OCI-LY7 (cell line): ENCODE measurements at regions not wholly inside any gene's neighbourhood (a gene's known extent, or its start where the extent isn't known, plus 50 kb on each side); places are given as distances from the start of the nearest gene placed in this dataset.
"Not testable (repeated sequence)": the region's sequence is repeated elsewhere in the genome, so short reads cannot be mapped to it uniquely, and the experiment has no call there.

Experiments
- BruUV-seq: library from RNA; stranded (reverse); fragments of 400-500 nt; replicated peaks from 2 replicates; lab custom pipeline; 2021; lab: Mats Ljungman, UMichigan
- CTCF ChIA-PET: fragments of 300-600 bp; sonication (Branson Sonifier 250); formaldehyde crosslinking; loops from one replicate; lab custom pipeline; 2022; ENCODE audit warnings: antibody characterized with exemption; ENCODE audit not compliant: unreplicated experiment; lab: Charles Lee
- POLR2A ChIA-PET: fragments of 300-600 bp; sonication (Branson Sonifier 250); formaldehyde crosslinking; loops from one replicate; lab custom pipeline; 2022; ENCODE audit warnings: antibody characterized with exemption; lab: Charles Lee
- DNase-seq: peaks from one replicate; pipeline ENCODE4 v3.0.0-alpha.2; 2015; ENCODE audit warnings: low spot score
- H2AFZ ChIP-seq: fragments of 200-600 bp; sonication (generic), shearing (Covaris generic); 2 replicates; pipeline ENCODE4 v1.6.1; 2014; ENCODE audit warnings: mild to moderate bottlenecking, antibody characterized with exemption, low read length, moderate library complexity
- H3K27ac ChIP-seq: fragments of 200-600 bp; sonication (generic); 2 replicates; pipeline ENCODE4 v1.5.1; 2014; ENCODE audit warnings: mixed run types, low read depth, mild to moderate bottlenecking, moderate library complexity, low read length, inconsistent platforms; ENCODE audit not compliant: poor library complexity, severe bottlenecking
- H3K36me3 ChIP-seq: fragments of 200-600 bp; sonication (generic); 2 replicates; pipeline ENCODE4 v1.6.1; 2014; ENCODE audit warnings: mild to moderate bottlenecking, antibody characterized with exemption, low read length, moderate library complexity, mixed read lengths; ENCODE audit not compliant: insufficient read depth
- H3K4me1 ChIP-seq: fragments of 200-600 bp; sonication (generic); 2 replicates; pipeline ENCODE4 v1.5.1; 2014; ENCODE audit warnings: mild to moderate bottlenecking, low read length; ENCODE audit not compliant: insufficient read depth, poor library complexity, severe bottlenecking
- H3K4me2 ChIP-seq: fragments of 200-600 bp; sonication (generic); 2 replicates; pipeline ENCODE4 v1.6.1; 2014; ENCODE audit warnings: mild to moderate bottlenecking, low read length
- H3K4me3 ChIP-seq: fragments of 200-600 bp; sonication (generic); 2 replicates; pipeline ENCODE4 v1.5.1; 2014; ENCODE audit warnings: mild to moderate bottlenecking, low read depth, low read length; ENCODE audit not compliant: poor library complexity, severe bottlenecking
- H3K79me2 ChIP-seq: fragments of 200-600 bp; sonication (generic); 2 replicates; pipeline ENCODE4 v1.6.1; 2016; ENCODE audit warnings: low read depth, mild to moderate bottlenecking, low read length, moderate library complexity, mixed read lengths; ENCODE audit not compliant: insufficient read depth
- H3K9me2 ChIP-seq: fragments of 200-600 bp; sonication (generic); 2 replicates; pipeline ENCODE4 v1.6.1; 2016; ENCODE audit warnings: mild to moderate bottlenecking, low read length, mixed read lengths; ENCODE audit not compliant: insufficient read depth
- H3K9me3 ChIP-seq: fragments of 200-600 bp; sonication (generic); 2 replicates; pipeline ENCODE4 v1.6.1; 2014; ENCODE audit warnings: mild to moderate bottlenecking, mixed run types, low read length, mixed read lengths
- H4K20me1 ChIP-seq: fragments of 200-600 bp; sonication (generic); 2 replicates; pipeline ENCODE4 v1.6.1; 2014; ENCODE audit warnings: mild to moderate bottlenecking, antibody characterized with exemption, low read length, moderate library complexity, mixed read lengths; ENCODE audit not compliant: insufficient read depth
- CTCF ChIP-seq: fragments of 200-600 bp; sonication (generic); conservative IDR thresholded peaks from 2 replicates; pipeline ENCODE4 v1.5.1; 2014; ENCODE audit warnings: mild to moderate bottlenecking, antibody characterized with exemption, low read length, moderate library complexity, mixed read lengths
- EZH2phosphoT487 ChIP-seq: fragments of 200-600 bp; sonication (generic); IDR thresholded peaks from 2 replicates; pipeline ENCODE4 v1.6.1; 2018; ENCODE audit warnings: low read depth, borderline replicate concordance, mild to moderate bottlenecking, mixed run types, antibody characterized with exemption, low read length, moderate library complexity, mixed read lengths
- intact Hi-C: fragments of 100-400 bp; cut with micrococcal nuclease; formaldehyde crosslinking; loops from one replicate; pipeline ENCODE4 v1.10.0; 2022; ENCODE audit not compliant: unreplicated experiment

GRCh38 chr4:173990126-173990868 is 293.2 kb downstream of the FBXO8 start:
- no peaks in the 10 kb centered on the region for H3K4me1 ChIP-seq
- H3K27ac ChIP-seq, result no peak overlapping the region
- no peaks in the 10 kb centered on the region for H3K9me2 ChIP-seq
- CTCF ChIA-PET, result no interaction called here
- peak; percentile 6 for DNase-seq
- POLR2A ChIA-PET, result interaction anchor here (0.5 to 0.7 kb wide), 3 partner anchors 19 to 75 kb away, joined by 3 read pairs; no protein-coding TSS in a partner anchor
- BruUV-seq, result no TSS peak
- intact Hi-C loops, result no loop called here
- H2AFZ ChIP-seq, result no peak overlapping the region
- H3K36me3 ChIP-seq, result no peaks in the 10 kb centered on the region
- no peaks in the 10 kb centered on the region for H3K9me3 ChIP-seq
- TF ChIP-seq CTCF (peak; percentile 70), EZH2phosphoT487 (no peak)
- no peak overlapping the region for H3K4me3 ChIP-seq
- no peaks in the 10 kb centered on the region for H3K79me2 ChIP-seq
- H4K20me1 ChIP-seq, result no peaks in the 10 kb centered on the region
- H3K4me2 ChIP-seq, result no peak overlapping the region

- H3K9me3 ChIP-seq, H3K36me3 ChIP-seq, H3K27ac ChIP-seq, H4K20me1 ChIP-seq, intact Hi-C loops, H3K79me2 ChIP-seq, H3K9me2 ChIP-seq, DNase-seq, H3K4me3 ChIP-seq, H2AFZ ChIP-seq, H3K4me2 ChIP-seq, CTCF ChIA-PET, POLR2A ChIA-PET, H3K4me1 ChIP-seq, BruUV-seq: not testable (repeated sequence)
These were observed 319.9 kb downstream of the FBXO8 start for GRCh38 chr4:173963523-173963922.

- ChIA-PET CTCF (no interaction called here), POLR2A (no interaction called here)
- Histone ChIP-seq H3K4me1 (no peaks in the 10 kb centered on the region), H4K20me1 (no peaks in the 10 kb centered on the region), H3K27ac (no peak overlapping the region), H3K4me3 (no peak overlapping the region), H3K36me3 (no peaks in the 10 kb centered on the region), H2AFZ (no peak overlapping the region), H3K4me2 (no peak overlapping the region), H3K9me3 (no peaks in the 10 kb centered on the region), H3K79me2 (no peaks in the 10 kb centered on the region), H3K9me2 (no peaks in the 10 kb centered on the region)
- no peak for DNase-seq
- TF ChIP-seq CTCF (no peak), EZH2phosphoT487 (no peak)
- no TSS peak for BruUV-seq
- intact Hi-C loops, result no loop called here
These were observed 323.1 kb downstream of the FBXO8 start for GRCh38 chr4:173960398-173960797.
